M059J (cell line): ENCODE measurements at regions not wholly inside any gene's neighbourhood (a gene's known extent, or its start where the extent isn't known, plus 50 kb on each side); places are given as distances from the start of the nearest gene placed in this dataset.
A peak's percentile ranks its signal among the peaks of the same experiment; 100 is the strongest.

Experiments used
- DNase-seq: peaks from one replicate; pipeline ENCODE4 v3.0.0-alpha.2; 2012; ENCODE audit warnings: low read depth

DNA sequence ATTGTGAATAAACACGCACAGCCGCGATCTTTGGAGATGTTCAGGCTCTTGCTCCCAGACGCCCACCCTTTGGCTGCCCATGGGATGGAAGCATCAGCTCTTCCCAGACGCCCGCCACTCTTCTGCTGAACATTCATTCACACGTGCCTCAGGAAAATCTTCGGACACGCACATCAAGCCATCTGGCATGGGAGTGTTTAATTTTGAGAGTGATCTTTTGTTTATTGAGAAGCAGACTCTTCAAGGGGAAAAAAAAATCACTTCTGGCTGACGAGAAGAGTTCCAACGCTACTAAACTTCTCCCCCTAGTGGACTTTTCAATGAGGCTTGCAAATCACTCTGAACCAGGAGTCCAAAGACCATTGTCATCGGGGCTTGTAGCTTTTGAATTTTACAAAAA is 62.0 kb upstream of the NUDT7 start:
- DNase-seq = peak; percentile 66

- no peak for DNase-seq
Observed at GRCh38 chr16:77662246-77662645, 60.1 kb upstream of the NUDT7 start.

- no peak for DNase-seq
Observed at GRCh38 chr16:77663711-77664110, 58.6 kb upstream of the NUDT7 start.

DNA sequence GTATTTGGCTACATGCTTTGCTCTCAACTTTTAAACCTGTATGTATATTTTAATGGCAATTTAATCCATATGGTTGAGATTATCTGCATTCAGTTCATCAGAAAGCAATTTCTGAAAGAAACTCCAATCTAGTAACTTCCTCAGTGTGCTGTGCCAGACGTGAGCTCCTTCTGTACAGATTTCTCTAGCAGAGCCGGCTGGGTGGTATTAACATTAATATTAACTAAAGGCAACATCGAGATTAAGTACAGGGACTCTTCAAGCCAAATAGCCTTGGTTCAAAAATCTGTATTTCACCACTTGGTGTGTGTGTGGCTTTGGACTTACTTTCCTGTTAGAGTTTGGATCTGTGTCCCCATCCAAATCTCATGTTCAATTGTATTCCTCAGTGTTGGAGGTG is 55.5 kb upstream of the NUDT7 start:
- DNase-seq = no peak

- DNase-seq = no peak
Observed at GRCh38 chr16:77668201-77668600, 54.1 kb upstream of the NUDT7 start.

GRCh38 chr16:77669057-77669456 is 53.3 kb upstream of the NUDT7 start:
- no peak for DNase-seq
